DMS79 treated with DMSO at 0.1 percent for 48 hours (cell line): ENCODE measurements at regions not wholly inside any gene's neighbourhood (a gene's known extent, or its start where the extent isn't known, plus 50 kb on each side); places are given as distances from the start of the nearest gene placed in this dataset.
"Not testable (repeated sequence)": the region's sequence is repeated elsewhere in the genome, so short reads cannot be mapped to it uniquely, and the experiment has no call there.

Source experiments
- DNase-seq: peaks from one replicate; lab custom pipeline; 2025; lab: John Stamatoyannopoulos, UW

DNA sequence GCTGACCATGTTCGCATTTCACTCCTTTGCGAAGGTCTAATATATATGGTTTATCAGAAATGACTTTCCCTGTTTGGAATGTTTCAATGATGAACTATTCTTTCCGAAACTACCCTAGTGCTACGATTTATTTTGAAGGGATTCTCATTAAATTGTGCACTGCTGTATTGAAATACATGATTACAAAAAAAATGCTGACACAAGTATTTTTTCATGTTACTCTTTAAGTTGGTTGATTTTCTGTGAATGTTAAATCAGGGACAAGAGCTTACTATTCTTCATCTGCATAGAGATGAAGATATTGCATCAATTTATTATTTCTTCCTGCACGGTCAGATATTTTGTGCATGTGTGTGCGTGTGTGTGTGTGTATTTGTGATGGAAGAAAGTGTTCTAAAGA is 731.5 kb upstream of the AGA start:
- no peak for DNase-seq

DNA sequence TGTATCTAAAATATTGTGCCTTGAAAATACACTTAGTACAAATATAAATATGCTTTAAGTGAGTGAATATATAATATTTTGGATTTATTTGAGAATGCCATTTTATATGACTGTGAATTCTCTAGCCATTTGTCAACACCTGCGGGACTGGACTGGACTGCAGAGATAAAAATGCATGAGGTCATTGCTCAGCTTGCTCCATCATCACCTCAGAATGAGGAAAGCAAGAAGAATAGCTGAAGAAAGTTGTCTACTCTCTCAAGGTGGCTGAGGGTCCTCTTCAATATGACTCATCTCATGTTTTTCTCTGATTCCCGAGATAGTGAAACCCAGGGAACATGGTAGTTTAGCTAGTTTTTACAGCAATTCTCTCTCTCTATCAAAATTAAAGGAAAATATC is 732.5 kb upstream of the AGA start:
- DNase-seq = no peak

DNA sequence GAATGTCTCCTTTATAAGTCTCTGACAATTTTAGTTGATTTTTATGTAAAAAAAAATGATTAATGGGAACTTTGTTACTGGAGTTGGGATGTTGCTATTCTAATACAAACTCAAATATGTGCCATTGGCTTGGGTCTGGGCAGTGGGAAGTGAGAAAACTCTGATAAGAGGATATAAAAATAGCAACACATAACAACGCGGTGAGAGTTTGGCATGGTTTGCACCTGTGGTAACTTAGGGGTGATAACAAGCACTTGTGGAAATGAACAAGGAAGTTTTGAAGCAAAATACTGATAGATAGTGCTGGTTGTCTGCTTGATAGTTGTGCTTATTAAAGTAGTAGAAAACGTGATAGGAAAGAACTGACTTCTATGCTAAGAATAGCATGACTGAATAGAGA is 743.3 kb upstream of the AGA start:
- no peak for DNase-seq

DNA sequence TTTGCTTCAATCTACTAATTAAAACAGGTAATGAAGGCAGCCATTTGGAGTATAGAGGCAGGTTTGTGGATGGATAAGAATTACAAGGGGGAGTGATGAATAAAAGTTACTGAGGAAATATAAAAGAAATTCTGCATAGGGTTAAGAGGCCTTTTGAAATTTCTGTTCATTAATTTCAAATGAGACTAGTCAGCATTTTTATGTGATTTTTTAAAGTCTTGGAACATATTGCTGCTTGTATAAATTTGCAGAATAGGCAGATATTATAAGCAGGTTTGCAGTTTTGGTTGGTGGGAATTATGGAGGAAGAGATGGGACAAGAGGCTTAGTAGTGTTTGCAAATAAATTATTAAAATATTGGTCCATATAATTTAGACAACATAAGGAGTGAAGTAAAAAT is 750.4 kb upstream of the AGA start:
- DNase-seq = no peak

DNA sequence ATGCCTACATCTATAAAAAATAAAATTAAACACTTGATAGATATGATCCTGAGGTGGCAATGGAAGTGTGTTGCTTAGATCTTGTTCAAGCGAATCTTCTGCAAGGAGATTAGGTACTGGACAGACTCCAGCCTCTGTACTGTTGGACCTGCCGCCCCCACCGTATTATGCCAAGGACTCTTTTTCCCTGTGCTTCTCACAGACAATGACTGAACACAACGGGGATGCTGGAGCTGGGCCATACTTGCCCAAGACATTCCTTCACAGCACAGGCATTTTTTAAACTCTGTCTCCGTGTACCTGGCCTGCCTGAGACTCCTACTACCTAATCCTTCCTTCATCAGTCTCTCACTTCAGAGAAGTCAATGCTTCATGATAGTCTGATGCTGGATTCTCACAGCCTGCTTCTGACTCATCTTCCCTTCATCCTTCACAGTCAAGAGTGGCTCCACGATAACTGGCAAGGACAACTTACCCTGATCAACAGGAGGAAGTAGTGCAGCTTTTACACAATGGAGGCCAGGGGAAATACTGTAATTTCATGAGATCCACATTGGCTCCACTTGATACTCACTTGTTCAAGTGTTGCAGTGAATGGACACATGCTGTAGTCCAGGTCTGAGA is 754.6 kb upstream of the AGA start:
- no peak for DNase-seq

DNA sequence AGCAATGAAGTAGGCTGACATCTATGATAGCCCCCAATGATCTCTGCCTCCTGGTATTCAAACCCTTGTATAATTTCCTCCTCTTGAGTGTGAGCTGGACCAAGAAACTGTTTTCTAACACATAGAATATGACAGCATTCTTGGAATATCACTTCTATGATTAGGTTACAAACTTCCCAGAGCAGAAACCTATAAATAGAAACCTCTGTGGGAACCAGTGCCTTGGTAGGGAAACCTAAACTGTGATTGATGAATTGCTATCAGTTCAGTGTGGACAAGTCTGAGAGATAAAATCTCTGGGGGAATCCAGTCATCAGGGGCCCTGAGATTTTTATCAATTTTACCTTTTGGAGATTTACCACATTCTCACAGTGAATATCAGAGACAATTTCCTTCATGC is 756.5 kb upstream of the AGA start:
- no peak for DNase-seq

DNA sequence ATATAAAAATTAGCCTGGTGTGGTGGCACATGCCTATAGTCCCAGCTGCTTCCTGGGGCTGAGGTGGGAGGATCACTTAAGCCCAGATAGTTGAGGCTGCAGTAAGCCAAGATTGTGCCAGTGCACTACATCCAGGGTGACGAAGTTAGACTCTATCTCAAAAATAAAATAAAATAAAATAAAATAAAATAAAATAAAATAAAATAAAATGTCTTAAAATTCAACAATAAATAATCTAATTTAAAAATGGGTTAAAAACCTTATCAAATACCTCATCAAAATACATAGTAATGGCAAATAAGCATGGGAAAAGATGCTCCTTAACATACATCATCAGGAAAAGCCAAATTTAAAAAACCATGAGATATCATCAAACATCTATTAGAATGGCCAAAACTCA is 760.2 kb upstream of the AGA start:
- no peak for DNase-seq

DNA sequence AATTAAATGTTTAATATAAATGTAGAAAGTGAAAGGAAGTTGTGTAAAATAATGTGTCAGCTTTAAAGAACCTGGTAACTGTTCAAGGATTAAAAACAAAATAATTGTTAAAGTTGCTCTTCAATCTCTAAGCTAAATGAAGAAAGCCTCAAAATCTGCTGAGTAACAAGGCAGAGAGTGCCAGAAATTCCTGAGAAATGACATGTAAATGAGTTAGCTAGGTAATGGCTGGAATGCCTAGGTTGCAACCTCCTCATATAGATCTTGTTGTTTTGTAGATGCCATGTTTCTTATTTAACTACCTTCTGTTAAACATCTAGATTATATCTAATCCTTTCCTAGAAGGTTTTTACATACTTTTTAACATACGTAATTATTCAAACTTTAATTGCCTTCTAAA is 763.6 kb upstream of the AGA start:
- no peak for DNase-seq

DNA sequence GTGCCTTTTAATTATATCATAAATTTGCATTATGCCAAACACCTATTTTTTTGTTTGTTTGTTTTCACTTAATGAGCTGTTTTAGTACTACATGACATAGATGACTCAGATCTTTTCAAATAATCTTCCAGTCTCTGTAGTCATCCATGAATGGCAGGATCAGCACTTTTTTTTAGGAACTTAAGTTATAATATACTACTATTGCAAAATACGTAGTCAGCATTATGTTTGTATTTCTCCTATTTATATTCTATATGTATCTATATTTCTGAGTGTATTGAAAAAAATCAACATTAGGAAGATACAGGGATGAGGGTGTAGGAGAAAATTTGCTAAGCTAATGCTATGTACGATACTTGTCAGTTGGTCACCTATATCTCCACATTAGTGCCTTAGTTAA is 773.1 kb upstream of the AGA start:
- no peak for DNase-seq

DNA sequence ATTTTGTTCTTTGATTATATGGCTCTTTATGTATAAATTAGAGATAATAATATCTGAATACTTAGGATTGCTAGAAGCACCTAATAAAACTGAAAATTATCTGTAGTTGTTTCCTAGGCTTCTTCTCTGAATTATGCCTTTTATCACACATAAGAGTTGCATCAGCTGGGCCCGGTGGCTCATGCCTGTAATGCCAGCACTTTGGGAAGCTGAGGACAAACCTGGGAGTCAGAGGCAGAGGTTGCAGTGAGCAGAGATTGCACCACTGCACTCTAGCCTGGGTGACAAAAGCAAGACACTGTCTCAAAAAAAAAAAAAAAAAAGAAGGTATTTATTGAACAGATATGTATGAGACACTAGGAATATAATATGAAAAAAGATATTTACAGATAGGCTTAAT is 773.5 kb upstream of the AGA start:
- no peak for DNase-seq

DNA sequence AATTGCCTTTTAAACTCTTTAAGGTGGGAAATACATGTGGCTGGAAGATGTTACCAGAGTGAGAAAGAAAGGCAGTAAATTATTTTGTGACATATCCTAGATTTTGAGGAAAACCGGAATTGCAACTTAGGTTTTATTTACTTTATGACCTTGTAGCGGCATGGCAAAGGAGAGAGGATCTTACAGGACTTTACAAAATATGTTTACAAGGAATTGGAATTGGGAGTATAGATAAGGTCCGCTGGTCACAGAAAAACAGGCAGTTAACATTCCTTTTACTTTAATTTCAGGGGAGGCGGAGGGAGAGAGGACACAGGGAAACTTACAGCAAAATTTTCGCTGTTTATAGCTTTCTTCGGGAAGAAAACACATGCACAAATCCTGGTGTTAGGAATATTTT is 784.2 kb upstream of the AGA start:
- DNase-seq = not testable (repeated sequence)

DNA sequence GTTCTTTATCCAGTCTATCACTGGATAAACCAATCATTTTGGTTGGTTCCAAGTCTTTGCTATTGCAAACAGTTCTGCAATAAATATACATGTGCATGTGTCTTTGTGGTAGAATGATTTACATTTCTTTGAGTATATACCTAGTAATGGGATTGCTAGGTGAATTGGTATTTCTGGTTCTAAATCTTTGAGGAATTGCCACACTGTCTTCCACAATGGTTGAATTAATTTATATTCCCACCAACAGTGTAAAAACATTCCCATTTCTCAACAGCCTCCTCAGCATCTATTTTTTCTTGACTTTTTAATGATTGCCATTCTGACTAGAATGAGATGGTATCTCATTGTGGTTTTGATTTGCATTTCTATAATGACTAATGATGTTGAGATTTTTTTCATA is 791.7 kb upstream of the AGA start:
- no peak for DNase-seq

DNA sequence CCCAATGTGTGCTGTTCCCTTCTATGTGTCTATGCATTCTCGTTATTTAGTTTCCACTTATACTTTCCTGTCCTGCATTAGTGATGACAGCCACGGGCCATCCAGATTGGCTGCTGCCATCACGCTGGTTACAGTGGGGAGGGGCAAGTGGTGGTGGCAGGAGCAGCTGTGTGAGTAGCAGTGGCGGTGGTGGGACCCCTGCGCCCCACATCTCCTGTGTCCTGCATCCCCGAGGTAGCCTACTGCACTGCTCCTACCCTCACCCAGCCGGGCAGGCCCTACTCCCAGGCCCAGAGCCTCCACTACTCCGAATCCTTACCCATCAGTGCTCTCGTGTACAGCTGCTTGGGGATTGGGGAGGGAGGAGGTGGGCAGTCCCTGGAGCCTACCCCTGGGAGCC is 798.7 kb upstream of the AGA start:
- no peak for DNase-seq

DNA sequence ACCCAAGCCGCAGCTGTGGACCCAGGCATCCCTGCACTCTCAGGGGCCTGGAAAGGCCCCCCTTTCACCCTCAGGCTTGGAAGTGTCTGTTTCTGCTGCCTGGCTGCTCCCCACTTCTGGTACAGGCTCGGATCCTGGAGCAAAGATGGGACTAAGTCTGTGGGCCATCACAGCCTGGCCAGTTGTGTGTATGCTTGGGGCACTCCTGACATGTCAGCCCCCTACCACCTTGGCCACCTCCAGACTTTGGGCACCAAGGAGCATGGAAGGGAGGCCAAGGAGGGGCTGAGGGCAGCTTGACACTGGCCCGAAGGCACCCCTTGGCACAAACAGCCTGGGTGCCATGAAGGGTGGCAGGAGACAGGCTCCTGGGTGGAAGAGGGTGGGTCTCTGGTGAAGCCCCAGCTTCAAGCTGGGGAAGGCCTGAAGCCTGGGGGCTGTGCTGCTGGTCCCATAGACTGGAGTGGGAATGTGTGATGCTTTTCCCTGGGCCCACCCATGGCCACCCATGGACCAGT is 799.4 kb upstream of the AGA start:
- no peak for DNase-seq

DNA sequence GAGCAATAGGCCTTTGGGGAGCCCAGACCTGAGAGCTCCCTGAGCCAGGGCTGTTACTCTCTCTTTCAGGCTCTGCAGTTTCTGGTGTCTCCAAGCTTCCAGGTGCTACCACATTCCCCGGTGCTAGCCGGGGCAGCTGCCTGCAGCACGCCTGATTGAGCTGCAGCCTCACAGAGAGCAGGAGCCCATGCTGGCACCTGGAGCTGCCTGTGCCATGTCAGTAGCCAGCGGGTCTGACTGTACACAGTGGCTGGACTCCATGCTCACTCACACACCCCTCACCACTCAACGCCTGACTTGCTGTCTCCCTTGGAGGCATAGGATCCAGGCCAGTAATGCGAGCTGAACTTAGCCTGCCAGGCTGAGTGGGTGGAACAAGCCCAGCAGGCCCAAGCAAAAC is 800.4 kb upstream of the AGA start:
- no peak for DNase-seq

DNA sequence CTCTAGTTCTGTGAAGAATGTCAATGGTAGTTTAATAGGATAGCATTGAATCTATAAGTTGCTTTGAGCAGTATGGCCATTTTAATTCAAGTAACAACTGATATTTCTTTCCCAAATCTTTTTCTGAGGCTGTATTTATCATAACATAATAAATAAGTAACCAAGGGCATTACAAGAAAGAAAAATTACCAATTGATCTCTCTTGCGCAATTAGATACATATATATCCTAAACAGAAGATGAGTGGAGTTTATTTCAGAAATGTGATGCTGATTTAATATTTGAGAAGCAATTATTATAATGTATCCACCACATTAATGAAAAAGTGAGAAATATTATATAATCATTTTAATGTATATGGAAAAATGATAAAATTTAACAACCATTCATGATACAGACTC is 802.5 kb upstream of the AGA start:
- no peak for DNase-seq

DNA sequence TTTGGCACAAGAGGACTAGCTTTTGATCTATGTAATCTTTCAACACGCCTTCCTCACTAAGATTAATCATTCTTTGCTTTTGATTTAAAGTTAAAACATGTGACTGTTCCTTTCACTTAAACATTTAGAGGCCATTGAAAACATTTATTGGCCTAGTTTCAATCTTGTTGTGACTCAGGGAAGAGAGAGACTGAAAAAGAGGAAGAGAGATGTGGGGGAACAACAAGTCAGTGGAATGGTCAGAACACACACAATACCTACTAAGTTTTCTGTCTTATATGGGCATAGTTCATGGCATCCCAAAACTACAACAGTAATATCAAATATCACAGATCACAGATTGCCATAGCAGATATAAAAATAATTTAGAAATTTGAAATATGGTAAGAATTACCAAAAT is 812.9 kb upstream of the AGA start:
- no peak for DNase-seq

DNA sequence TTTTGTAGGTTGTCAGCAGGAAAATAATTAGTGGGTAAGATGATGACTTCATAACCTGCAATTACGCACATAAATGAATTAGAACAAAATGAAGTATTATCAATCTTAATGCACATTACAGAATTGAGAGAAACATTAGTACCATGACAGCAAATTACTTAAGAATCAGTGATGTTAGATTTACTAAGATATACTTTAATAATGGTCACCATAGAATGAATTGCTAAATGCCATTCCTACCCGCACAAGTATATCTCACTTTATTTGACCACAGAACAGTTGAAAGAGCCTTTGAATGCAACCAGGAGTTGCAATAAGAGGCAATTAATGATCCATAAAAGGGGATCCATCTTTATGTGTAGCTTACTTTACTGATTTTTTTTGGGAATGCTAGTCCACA is 816.4 kb upstream of the AGA start:
- no peak for DNase-seq

DNA sequence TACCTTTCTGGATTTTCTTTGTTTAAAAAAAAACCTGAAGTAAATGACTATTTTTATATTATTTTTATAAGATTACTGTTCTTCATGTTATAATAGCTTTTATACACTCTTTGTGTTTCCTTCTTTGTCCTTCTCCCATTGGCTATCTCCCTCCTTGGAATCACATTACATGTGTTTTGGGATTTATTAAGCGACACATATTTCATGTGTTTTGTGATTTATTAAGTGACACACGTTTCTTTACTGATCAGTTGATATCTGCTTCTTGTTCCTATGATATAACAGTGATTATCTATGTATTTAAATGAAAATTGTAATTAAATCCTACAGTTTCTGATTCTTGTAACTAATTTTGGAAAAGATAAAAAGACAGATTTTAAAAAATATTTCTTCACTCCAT is 817.3 kb upstream of the AGA start:
- no peak for DNase-seq

DNA sequence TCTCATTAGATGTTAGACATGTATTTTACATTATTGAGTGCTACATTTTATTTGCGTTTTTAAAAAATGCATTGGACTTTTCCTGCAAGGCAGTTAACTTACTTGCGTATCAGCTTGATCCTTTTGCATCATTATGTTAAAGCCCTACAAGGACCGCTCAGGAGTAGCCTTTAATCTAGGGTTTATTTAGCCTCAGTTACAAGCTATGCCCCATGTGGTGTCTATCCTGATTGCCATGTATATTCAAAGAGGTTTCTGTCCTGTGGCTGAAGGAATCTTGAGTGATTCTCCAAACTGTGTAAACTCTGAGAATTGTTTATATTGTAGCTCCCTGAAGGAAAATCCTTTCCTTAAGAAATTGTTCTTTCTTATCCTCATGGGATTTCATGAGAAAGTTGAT is 821.8 kb upstream of the AGA start:
- DNase-seq = no peak

DNA sequence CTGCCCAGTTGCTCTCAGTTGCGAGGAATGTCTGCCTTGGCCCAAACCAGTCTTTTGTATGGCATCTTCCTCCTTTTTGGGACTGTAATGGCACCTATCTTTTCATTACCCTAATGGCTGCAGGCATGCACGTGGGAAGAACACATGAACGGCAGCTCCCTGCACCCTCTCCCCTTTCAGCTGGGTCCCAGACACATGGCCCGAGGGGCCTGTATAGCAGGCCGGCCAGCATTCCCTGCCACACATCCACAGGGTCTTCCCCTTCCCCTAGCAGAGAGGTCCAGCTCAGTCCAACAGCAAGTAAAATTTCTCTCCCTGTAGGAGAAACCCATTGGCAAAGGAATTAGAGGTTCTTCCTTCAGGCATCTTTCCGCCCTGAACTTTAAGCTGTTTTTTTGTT is 829.1 kb upstream of the AGA start:
- DNase-seq = no peak

DNA sequence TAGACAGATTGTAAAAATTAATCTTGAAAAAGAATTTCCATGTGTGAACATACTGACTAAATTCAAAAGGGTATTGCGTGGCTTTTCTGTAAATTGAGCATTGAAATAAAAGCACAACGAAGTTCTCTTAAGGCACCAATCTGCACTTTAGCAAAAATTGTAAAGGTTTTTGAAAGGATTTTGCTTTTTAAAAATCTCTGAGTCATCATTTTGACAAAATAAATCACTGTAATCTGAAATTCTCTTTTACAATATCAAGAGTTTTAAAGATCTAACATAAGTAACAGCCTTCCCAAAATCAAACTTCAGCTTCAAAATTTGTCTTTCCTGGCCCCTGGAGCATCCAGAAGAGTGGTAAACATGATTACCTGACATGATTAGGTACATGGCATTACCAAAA is 830.9 kb upstream of the AGA start:
- no peak for DNase-seq

DNA sequence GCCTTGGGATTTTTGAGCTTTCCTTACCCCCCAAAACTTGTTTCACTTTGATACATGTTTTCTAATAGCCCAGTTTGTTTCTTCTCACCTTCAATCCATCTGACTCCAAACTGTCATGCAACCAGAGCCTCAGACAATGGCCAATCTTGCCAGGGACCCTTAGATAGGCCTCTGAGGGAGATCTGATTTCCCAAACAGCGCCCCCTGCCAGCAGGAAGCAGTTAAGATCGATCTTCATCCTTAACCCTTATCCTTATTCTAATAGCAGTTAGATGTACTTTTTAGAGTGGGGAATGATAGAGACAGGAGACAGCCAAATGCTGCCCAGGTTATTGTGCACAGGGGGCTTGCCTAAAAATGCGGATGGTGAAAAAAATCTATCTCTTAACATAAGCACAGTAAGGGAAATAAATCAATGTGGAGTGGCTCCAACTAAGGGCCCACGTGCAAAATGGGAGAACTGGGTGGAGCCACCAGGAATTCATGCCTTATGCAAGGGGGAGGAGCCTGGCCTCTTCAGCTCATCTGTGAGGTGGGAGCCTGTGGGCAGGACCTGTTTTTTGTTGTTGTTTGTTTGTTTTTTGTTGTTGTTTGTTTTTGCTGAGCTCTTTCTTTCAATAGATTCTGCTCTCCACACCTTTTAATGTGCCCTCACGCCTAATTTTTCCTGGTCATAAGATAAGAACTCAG is 833.6 kb upstream of the AGA start:
- no peak for DNase-seq

DNA sequence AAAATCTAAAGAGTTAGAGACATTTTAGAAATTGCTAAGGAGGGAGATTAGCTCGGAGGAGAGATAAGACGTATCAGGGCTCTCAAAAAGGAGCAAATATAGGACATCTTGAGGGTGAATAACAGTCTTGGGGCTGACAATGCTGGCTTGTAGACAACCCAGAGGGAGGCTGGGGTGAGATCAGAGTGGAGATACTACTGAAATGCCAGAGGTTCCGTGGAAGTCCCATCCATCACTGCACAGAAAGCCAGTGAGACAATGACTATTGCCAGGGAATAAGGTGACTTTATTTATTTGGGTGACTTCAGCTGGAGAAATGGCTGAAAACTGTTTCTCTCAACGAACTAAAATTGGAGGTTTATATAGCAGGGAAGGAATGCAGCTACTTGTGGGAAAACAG is 838.1 kb upstream of the AGA start:
- DNase-seq = no peak
